Thymus (tissue), 11 donors: ENCODE measurements at regions not wholly inside any gene's neighbourhood (a gene's known extent, or its start where the extent isn't known, plus 50 kb on each side); places are given as distances from the start of the nearest gene placed in this dataset.
"Not testable (repeated sequence)": the region's sequence is repeated elsewhere in the genome, so short reads cannot be mapped to it uniquely, and the experiment has no call there.

Source experiments
- DNase-seq, 9 donors: peaks; one replicate each; pipeline ENCODE4 v3.0.0-alpha.2; 2013; ENCODE audit warnings: low spot score in 9 of 9, low read depth in 6 of 9, missing footprints in 1 of 9
- H3K27ac ChIP-seq, 2 donors: one replicate each; pipeline ENCODE4 v1.5.1; 2013; ENCODE audit warnings: control low read depth in 1 of 2, low read depth in 1 of 2, low read length in 1 of 2, mild to moderate bottlenecking in 1 of 2, moderate library complexity in 1 of 2
- H3K27me3 ChIP-seq, 2 donors: one replicate each; pipeline ENCODE4 v1.5.1; 2013; ENCODE audit warnings: low read length in 1 of 2; ENCODE audit not compliant: control insufficient read depth in 2 of 2, insufficient read depth in 1 of 2
- H3K36me3 ChIP-seq, 2 donors: one replicate each; pipeline ENCODE4 v1.5.1; 2013; ENCODE audit warnings: low read length in 1 of 2, mild to moderate bottlenecking in 1 of 2, moderate library complexity in 1 of 2; ENCODE audit not compliant: control insufficient read depth in 2 of 2, insufficient read depth in 2 of 2
- H3K4me1 ChIP-seq, 2 donors: one replicate each; pipeline ENCODE4 v1.5.1; 2013; ENCODE audit warnings: low read length in 2 of 2; ENCODE audit not compliant: control insufficient read depth in 2 of 2, insufficient read depth in 2 of 2
- H3K4me3 ChIP-seq, 2 donors: one replicate each; pipeline ENCODE4 v1.5.1; 2013; ENCODE audit warnings: low read length in 2 of 2, control low read depth in 1 of 2, mild to moderate bottlenecking in 1 of 2
- H3K9me3 ChIP-seq, 2 donors: one replicate each; pipeline ENCODE4 v1.5.1; 2013; ENCODE audit warnings: low read length in 1 of 2, mild to moderate bottlenecking in 1 of 2; ENCODE audit not compliant: control insufficient read depth in 2 of 2, insufficient read depth in 1 of 2
- WGBS: extraction: QIAGEN DNeasy Blood & Tissue Kit; methylation state at CpG from one replicate; pipeline ENCODE4 v1.1.7; 2013; 5-methylcytosine and 5-hydroxymethylcytosine counted together
- donor health status: healthy.

- H3K4me1 ChIP-seq: peaks cover 17% of the 10 kb centered on the region in 2 donors
- not testable (repeated sequence) for H3K4me3 ChIP-seq, H3K27ac ChIP-seq, H3K36me3 ChIP-seq, H3K9me3 ChIP-seq, H3K27me3 ChIP-seq, DNase-seq
- 88% methylated on average over 5 of the region's 5 CpGs for WGBS
Measured at GRCh38 chr4:37746852-37747251, 60.7 kb upstream of the RELL1 start.

GRCh38 chr4:37745946-37746345 lies 59.8 kb upstream of the RELL1 start:
- Histone ChIP-seq H3K4me1 (peaks cover 15 to 17% of the 10 kb centered on the region in 2 donors), H3K27me3 (no peaks in the 10 kb centered on the region), H3K36me3 (no peaks in the 10 kb centered on the region), H3K4me3 (no peak overlapping the region), H3K9me3 (peaks cover 0 to 8% of the 10 kb centered on the region in 2 donors), H3K27ac (no peak overlapping the region)
- DNase-seq: no peak

- Histone ChIP-seq H3K36me3 (no peaks in the 10 kb centered on the region), H3K4me3 (no peak overlapping the region), H3K4me1 (peaks cover 0 to 3% of the 10 kb centered on the region in 2 donors), H3K27me3 (no peaks in the 10 kb centered on the region), H3K9me3 (peaks cover 0 to 8% of the 10 kb centered on the region in 2 donors), H3K27ac (no peak overlapping the region)
- DNase-seq: no peak
- 99% methylated on average over 1 of the region's 1 CpG for WGBS
Measured at GRCh38 chr4:37742149-37742548, 56.0 kb upstream of the RELL1 start.

- H3K4me3 ChIP-seq: no peak overlapping the region
- H3K4me1 ChIP-seq: peaks cover 0 to 3% of the 10 kb centered on the region in 2 donors
- no peaks in the 10 kb centered on the region for H3K27me3 ChIP-seq
- DNase-seq: no peak
- H3K9me3 ChIP-seq: peaks cover 0 to 4% of the 10 kb centered on the region in 2 donors
- no peak overlapping the region for H3K27ac ChIP-seq
- 99% methylated on average over 4 of the region's 4 CpGs for whole genome bisulfite sequencing
- no peaks in the 10 kb centered on the region for H3K36me3 ChIP-seq
Measured at GRCh38 chr4:37741564-37741963, 55.4 kb upstream of the RELL1 start.

GRCh38 chr4:37740546-37740945 lies 54.4 kb upstream of the RELL1 start:
- DNase-seq: no peak
- H3K4me1 ChIP-seq: peaks cover 0 to 3% of the 10 kb centered on the region in 2 donors
- no peak overlapping the region for H3K4me3 ChIP-seq
- H3K27me3 ChIP-seq: no peaks in the 10 kb centered on the region
- H3K9me3 ChIP-seq: peaks cover 0 to 4% of the 10 kb centered on the region in 2 donors
- WGBS: 85% methylated on average over 5 of the region's 5 CpGs
- no peak overlapping the region for H3K27ac ChIP-seq
- H3K36me3 ChIP-seq: no peaks in the 10 kb centered on the region

GRCh38 chr4:37737466-37737865 lies 51.3 kb upstream of the RELL1 start:
- no peak overlapping the region for H3K27ac ChIP-seq
- H3K36me3 ChIP-seq: no peaks in the 10 kb centered on the region
- H3K9me3 ChIP-seq: no peaks in the 10 kb centered on the region
- H3K4me3 ChIP-seq: no peak overlapping the region
- no peaks in the 10 kb centered on the region for H3K4me1 ChIP-seq
- 97% methylated on average over 4 of the region's 4 CpGs for WGBS
- no peaks in the 10 kb centered on the region for H3K27me3 ChIP-seq
- DNase-seq: no peak
